ENCODE measurements at regions not wholly inside any gene's neighbourhood (a gene's known extent, or its start where the extent isn't known, plus 50 kb on each side); places are given as distances from the start of the nearest gene placed in this dataset.

DNA sequence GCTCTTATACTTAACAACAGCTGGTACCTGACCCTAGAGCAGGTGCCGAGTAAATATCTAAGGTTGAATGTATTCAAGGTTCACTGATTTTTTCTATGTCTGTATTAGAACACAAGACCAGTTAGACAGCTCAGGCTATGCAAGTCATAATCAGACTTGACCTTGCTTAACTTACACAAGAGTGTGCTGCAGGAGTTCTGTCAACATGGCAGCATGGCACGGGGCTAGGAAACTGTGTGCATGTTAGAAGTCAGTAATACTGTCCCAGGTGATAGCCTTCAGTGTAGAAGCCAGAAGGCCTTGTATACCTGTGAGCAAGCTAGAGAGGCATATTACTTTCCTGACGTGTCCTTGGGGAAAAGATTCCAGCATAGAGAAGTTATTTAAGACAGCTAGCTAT, 253.1 kb downstream of the FAT3 start:
- H3K4me3 ChIP-seq, result no peak overlapping the region
- no peaks in the 10 kb centered on the region for H3K27me3 ChIP-seq (ENCODE audit: control insufficient read depth in 3 of 3, insufficient read depth in 3 of 3, low read length in 2 of 3)
- TF ChIP-seq, protein P1, sequence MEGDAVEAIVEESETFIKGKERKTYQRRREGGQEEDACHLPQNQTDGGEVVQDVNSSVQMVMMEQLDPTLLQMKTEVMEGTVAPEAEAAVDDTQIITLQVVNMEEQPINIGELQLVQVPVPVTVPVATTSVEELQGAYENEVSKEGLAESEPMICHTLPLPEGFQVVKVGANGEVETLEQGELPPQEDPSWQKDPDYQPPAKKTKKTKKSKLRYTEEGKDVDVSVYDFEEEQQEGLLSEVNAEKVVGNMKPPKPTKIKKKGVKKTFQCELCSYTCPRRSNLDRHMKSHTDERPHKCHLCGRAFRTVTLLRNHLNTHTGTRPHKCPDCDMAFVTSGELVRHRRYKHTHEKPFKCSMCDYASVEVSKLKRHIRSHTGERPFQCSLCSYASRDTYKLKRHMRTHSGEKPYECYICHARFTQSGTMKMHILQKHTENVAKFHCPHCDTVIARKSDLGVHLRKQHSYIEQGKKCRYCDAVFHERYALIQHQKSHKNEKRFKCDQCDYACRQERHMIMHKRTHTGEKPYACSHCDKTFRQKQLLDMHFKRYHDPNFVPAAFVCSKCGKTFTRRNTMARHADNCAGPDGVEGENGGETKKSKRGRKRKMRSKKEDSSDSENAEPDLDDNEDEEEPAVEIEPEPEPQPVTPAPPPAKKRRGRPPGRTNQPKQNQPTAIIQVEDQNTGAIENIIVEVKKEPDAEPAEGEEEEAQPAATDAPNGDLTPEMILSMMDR (IDR thresholded peaks at IDR 0.05; ENCODE audit: control extremely low read depth, extremely low read depth), result no peak
- H3K27ac ChIP-seq (ENCODE audit: low read depth in 1 of 2, low read length in 1 of 2), result no peak overlapping the region
- WGBS, 2 donors, result 77 to 84% methylated on average over 3 of the region's 3 CpGs
- ATAC-seq (ENCODE audit: insufficient read depth, low FRiP score) (no peak), DNase-seq (no peak)
- peaks cover 0 to 8% (median 0%) of the 10 kb centered on the region in 5 donors for H3K4me1 ChIP-seq (ENCODE audit: control insufficient read depth in 5 of 5, insufficient read depth in 5 of 5, low read length in 5 of 5)
- H3K9ac ChIP-seq (ENCODE audit: insufficient read depth in 1 of 2, low read length in 2 of 2), result no peak overlapping the region
- no peaks in the 10 kb centered on the region for H3K36me3 ChIP-seq (ENCODE audit: control insufficient read depth in 4 of 4, insufficient read depth in 4 of 4, low read length in 4 of 4)
- no peaks in the 10 kb centered on the region for H3K9me3 ChIP-seq (ENCODE audit: control insufficient read depth in 4 of 4, insufficient read depth in 3 of 4, low read length in 3 of 4)

DNA sequence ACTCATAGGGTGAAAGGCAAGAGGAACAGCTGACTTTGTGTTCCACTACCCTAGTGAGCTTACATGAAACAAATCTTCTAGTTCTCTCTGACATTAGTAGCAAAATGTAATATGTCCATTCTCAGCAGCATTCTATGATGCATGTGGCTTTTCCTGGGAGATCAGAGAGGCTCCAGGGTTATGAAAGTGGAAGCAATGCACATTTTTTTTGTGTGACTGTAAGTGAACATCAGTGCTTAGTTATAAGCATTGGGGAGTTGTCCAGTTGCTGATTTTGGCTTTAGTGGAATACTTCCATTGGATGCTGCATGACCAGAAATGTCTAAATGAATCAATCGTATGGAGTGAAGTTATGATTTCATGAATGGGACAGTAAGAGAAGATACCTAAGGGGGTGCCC, 255.9 kb downstream of the FAT3 start:
- H3K9ac ChIP-seq (ENCODE audit: insufficient read depth in 1 of 2, low read length in 2 of 2), result no peak overlapping the region
- TF ChIP-seq, protein P1 (IDR thresholded peaks at IDR 0.05; ENCODE audit: control extremely low read depth, extremely low read depth), result no peak
- H3K9me3 ChIP-seq (ENCODE audit: control insufficient read depth in 4 of 4, insufficient read depth in 3 of 4, low read length in 3 of 4), result no peaks in the 10 kb centered on the region
- no peak overlapping the region for H3K4me3 ChIP-seq
- no peaks in the 10 kb centered on the region for H3K36me3 ChIP-seq (ENCODE audit: control insufficient read depth in 4 of 4, insufficient read depth in 4 of 4, low read length in 4 of 4)
- WGBS, 2 donors, result 87 to 96% methylated on average over 1 of the region's 1 CpG
- H3K27me3 ChIP-seq (ENCODE audit: control insufficient read depth in 3 of 3, insufficient read depth in 3 of 3, low read length in 2 of 3), result no peaks in the 10 kb centered on the region
- ATAC-seq (ENCODE audit: insufficient read depth, low FRiP score) (no peak), DNase-seq (no peak)
- H3K4me1 ChIP-seq (ENCODE audit: control insufficient read depth in 5 of 5, insufficient read depth in 5 of 5, low read length in 5 of 5), result no peaks in the 10 kb centered on the region
- no peak overlapping the region for H3K27ac ChIP-seq (ENCODE audit: low read depth in 1 of 2, low read length in 1 of 2)

DNA sequence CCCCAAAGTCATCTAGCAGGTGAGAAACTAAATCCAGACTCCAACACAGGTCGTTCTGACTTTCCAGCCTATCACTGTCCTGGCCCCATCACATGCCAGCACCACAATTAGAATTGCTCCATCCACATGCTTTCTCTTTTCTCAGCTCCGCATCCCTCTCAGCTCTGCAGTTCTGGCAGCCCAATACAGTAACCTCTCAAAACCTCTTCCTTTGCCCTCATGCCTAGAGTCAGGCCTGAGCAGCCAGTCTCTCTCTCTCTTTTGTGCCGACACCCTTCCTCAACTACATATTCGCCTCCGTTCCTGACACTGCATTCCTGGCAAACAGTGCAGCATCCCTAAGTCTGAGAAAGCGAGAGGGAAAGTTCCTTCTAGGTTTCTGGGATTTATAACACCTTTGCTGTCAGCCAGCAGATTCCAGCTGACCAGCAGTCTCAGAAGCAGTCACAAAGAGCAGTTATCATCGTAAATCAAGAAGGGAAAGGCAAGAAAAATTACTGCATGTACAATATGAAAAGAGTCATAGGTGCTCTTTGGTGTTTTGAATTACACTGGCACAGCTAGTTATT, 258.0 kb downstream of the FAT3 start:
- Histone ChIP-seq H3K27ac (ENCODE audit: low read depth in 1 of 2, low read length in 1 of 2) (no peak overlapping the region), H3K27me3 (ENCODE audit: control insufficient read depth in 3 of 3, insufficient read depth in 3 of 3, low read length in 2 of 3) (no peaks in the 10 kb centered on the region), H3K4me3 (no peak overlapping the region), H3K9ac (ENCODE audit: insufficient read depth in 1 of 2, low read length in 2 of 2) (no peak overlapping the region), H3K36me3 (ENCODE audit: control insufficient read depth in 4 of 4, insufficient read depth in 4 of 4, low read length in 4 of 4) (no peaks in the 10 kb centered on the region), H3K9me3 (ENCODE audit: control insufficient read depth in 4 of 4, insufficient read depth in 3 of 4, low read length in 3 of 4) (no peaks in the 10 kb centered on the region), H3K4me1 (ENCODE audit: control insufficient read depth in 5 of 5, insufficient read depth in 5 of 5, low read length in 5 of 5) (no peaks in the 10 kb centered on the region)
- TF ChIP-seq, protein P1 (IDR thresholded peaks at IDR 0.05; ENCODE audit: control extremely low read depth, extremely low read depth), result no peak
- ATAC-seq (ENCODE audit: insufficient read depth, low FRiP score) (no peak), DNase-seq (no peak)
- 76 to 77% methylated on average over 7 of the region's 7 CpGs for WGBS, 2 donors

DNA sequence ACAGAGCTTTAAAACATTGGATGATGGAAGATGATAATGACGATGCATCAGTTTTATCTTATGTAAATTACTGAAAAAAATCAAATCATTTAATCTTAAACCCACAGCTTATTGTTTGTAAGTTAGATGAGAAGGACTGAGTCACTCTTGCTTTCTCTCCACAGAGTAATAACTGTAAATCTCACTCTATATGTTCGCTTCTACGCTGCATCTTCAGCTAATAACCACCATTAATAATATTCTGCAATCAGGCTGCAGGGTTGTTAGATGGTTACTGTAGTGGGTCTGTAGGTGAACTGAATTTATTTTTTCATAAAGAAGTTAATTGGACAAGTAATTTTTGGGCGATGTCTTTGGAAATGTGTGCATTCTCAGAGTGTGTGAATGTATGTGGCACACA, 260.0 kb downstream of the FAT3 start:
- no peaks in the 10 kb centered on the region for H3K4me1 ChIP-seq (ENCODE audit: control insufficient read depth in 5 of 5, insufficient read depth in 5 of 5, low read length in 5 of 5)
- TF ChIP-seq, protein P1 (IDR thresholded peaks at IDR 0.05; ENCODE audit: control extremely low read depth, extremely low read depth), result no peak
- 90 to 95% methylated on average over 4 of the region's 4 CpGs for WGBS, 2 donors

More for the DNA sequence above, 260.0 kb downstream of the FAT3 start:
- DNase-seq (no peak), ATAC-seq (ENCODE audit: insufficient read depth, low FRiP score) (no peak)
- H3K27ac ChIP-seq (ENCODE audit: low read depth in 1 of 2, low read length in 1 of 2), result no peak overlapping the region
- peaks cover 0 to 2% (median 0%) of the 10 kb centered on the region in 4 donors for H3K36me3 ChIP-seq (ENCODE audit: control insufficient read depth in 4 of 4, insufficient read depth in 4 of 4, low read length in 4 of 4)
- H3K27me3 ChIP-seq (ENCODE audit: control insufficient read depth in 3 of 3, insufficient read depth in 3 of 3, low read length in 2 of 3), result no peaks in the 10 kb centered on the region
- H3K9me3 ChIP-seq (ENCODE audit: control insufficient read depth in 4 of 4, insufficient read depth in 3 of 4, low read length in 3 of 4), result no peaks in the 10 kb centered on the region
- H3K9ac ChIP-seq (ENCODE audit: insufficient read depth in 1 of 2, low read length in 2 of 2), result no peak overlapping the region
- H3K4me3 ChIP-seq, result no peak overlapping the region

Data from lung (tissue), 11 donors.